SK-N-SH treated with all-trans-retinoic acid at 6 μM for 48 hours (cell line): ENCODE measurements at regions not wholly inside any gene's neighbourhood (a gene's known extent, or its start where the extent isn't known, plus 50 kb on each side); places are given as distances from the start of the nearest gene placed in this dataset.
"Not testable (repeated sequence)": the region's sequence is repeated elsewhere in the genome, so short reads cannot be mapped to it uniquely, and the experiment has no call there.

Source experiments
- ATAC-seq: fragments of 200-7000 bp; cut with Tn5 transposase; 3 replicates; pipeline ENCODE4 v1.9.1; 2020; ENCODE audit warnings: mild to moderate bottlenecking, moderate library complexity
- ARNTL ChIP-seq: fragments of 450-650 bp; formaldehyde crosslinking; IDR thresholded peaks from 2 replicates; pipeline ENCODE4 v1.5.0; 2020; ENCODE audit warnings: low read depth, mild to moderate bottlenecking, moderate library complexity, borderline replicate concordance
- BACH2 ChIP-seq: fragments of 250-450 bp; sonication (Bioruptor Pico); IDR thresholded peaks from 2 replicates; pipeline ENCODE4 v1.9.0; 2021; ENCODE audit warnings: mild to moderate bottlenecking, borderline replicate concordance
- CREB5 ChIP-seq: fragments of 250-450 bp; sonication (Bioruptor Pico); IDR thresholded peaks from 2 replicates; pipeline ENCODE4 v1.5.1; 2020; ENCODE audit warnings: low read depth, mild to moderate bottlenecking, moderate library complexity
- CSDC2 ChIP-seq: fragments of 250-450 bp; sonication (Bioruptor Pico); IDR thresholded peaks from 2 replicates; pipeline ENCODE4 v1.5.0; 2020; ENCODE audit warnings: mild to moderate bottlenecking, moderate library complexity
- CSRNP3 ChIP-seq: fragments of 250-450 bp; sonication (Bioruptor Pico); IDR thresholded peaks from 2 replicates; pipeline ENCODE4 v1.5.1; 2021; ENCODE audit warnings: mild to moderate bottlenecking, moderate library complexity
- ESRRG ChIP-seq: fragments of 250-450 bp; sonication (Bioruptor Pico); IDR thresholded peaks from 2 replicates; pipeline ENCODE4 v1.6.1; 2021; ENCODE audit warnings: mild to moderate bottlenecking
- GLIS3 ChIP-seq: fragments of 250-450 bp; sonication (Bioruptor Pico); IDR thresholded peaks from 2 replicates; pipeline ENCODE4 v1.5.0; 2020; ENCODE audit warnings: mild to moderate bottlenecking, moderate library complexity
- ISL1 ChIP-seq: fragments of 250-450 bp; sonication (Bioruptor Pico); IDR thresholded peaks from 2 replicates; pipeline ENCODE4 v2.1.2; 2022; ENCODE audit warnings: mild to moderate bottlenecking, moderate library complexity
- OSR1 ChIP-seq: fragments of 250-450 bp; sonication (Bioruptor Pico); IDR thresholded peaks from 2 replicates; pipeline ENCODE4 v1.8.0; 2022; ENCODE audit warnings: moderate library complexity, mild to moderate bottlenecking, inconsistent platforms
- PATZ1 ChIP-seq: fragments of 250-450 bp; sonication (Bioruptor Pico); IDR thresholded peaks from 2 replicates; pipeline ENCODE4 v1.8.0; 2020; ENCODE audit warnings: mild to moderate bottlenecking, moderate library complexity, borderline replicate concordance
- PPARA ChIP-seq: fragments of 250-450 bp; sonication (Bioruptor Pico); IDR thresholded peaks from 2 replicates; pipeline ENCODE4 v1.5.0; 2020; ENCODE audit warnings: mild to moderate bottlenecking, borderline replicate concordance
- RARB ChIP-seq: fragments of 250-450 bp; sonication (Bioruptor Pico); IDR thresholded peaks from 2 replicates; pipeline ENCODE4 v1.8.0; 2021; ENCODE audit warnings: mild to moderate bottlenecking, moderate library complexity
- SNAI2 ChIP-seq: fragments of 250-450 bp; sonication (Bioruptor Pico); IDR thresholded peaks from 2 replicates; pipeline ENCODE4 v1.5.0; 2020; ENCODE audit warnings: mild to moderate bottlenecking, moderate library complexity
- TCF4 ChIP-seq: fragments of 250-450 bp; sonication (Bioruptor Pico); IDR thresholded peaks from 2 replicates; pipeline ENCODE4 v1.8.0; 2021; ENCODE audit warnings: mild to moderate bottlenecking, moderate library complexity, borderline replicate concordance
- TOX ChIP-seq: fragments of 250-450 bp; sonication (Bioruptor Pico); IDR thresholded peaks from 2 replicates; pipeline ENCODE4 v1.8.0; 2021; ENCODE audit warnings: mild to moderate bottlenecking, moderate library complexity, borderline replicate concordance
- TSHZ2 ChIP-seq: fragments of 250-450 bp; sonication (Bioruptor Pico); IDR thresholded peaks from 2 replicates; pipeline ENCODE4 v1.5.0; 2020; ENCODE audit warnings: mild to moderate bottlenecking, moderate library complexity
- ZC3H10 ChIP-seq: fragments of 250-450 bp; sonication (Bioruptor Pico); IDR thresholded peaks from 2 replicates; pipeline ENCODE4 v1.5.1; 2021; ENCODE audit warnings: mild to moderate bottlenecking, moderate library complexity
- ZFP3 ChIP-seq: fragments of 250-450 bp; sonication (Bioruptor Pico); IDR thresholded peaks from 2 replicates; pipeline ENCODE4 v1.5.0; 2020; ENCODE audit warnings: mild to moderate bottlenecking, moderate library complexity
- ZFP30 ChIP-seq: fragments of 450-650 bp; formaldehyde crosslinking; IDR thresholded peaks from 2 replicates; pipeline ENCODE4 v1.5.0; 2022; ENCODE audit warnings: mild to moderate bottlenecking, moderate library complexity
- ZNF565 ChIP-seq: fragments of 450-650 bp; formaldehyde crosslinking; conservative IDR thresholded peaks from 2 replicates; pipeline ENCODE4 v1.5.0; 2020; ENCODE audit warnings: low read depth, mild to moderate bottlenecking, moderate library complexity
- ZNF70 ChIP-seq: fragments of 450-650 bp; formaldehyde crosslinking; IDR thresholded peaks from 2 replicates; pipeline ENCODE4 v1.5.0; 2020; ENCODE audit warnings: mild to moderate bottlenecking, moderate library complexity
- ZNF8 ChIP-seq: fragments of 450-650 bp; formaldehyde crosslinking; IDR thresholded peaks from 2 replicates; pipeline ENCODE4 v1.5.0; 2020; ENCODE audit warnings: mild to moderate bottlenecking, moderate library complexity

- TF ChIP-seq TSHZ2 = no peak
- no peak for TF ChIP-seq ESRRG (CRISPR knock-in tag)
- TF ChIP-seq CSRNP3 (CRISPR knock-in tag) = no peak
- TF ChIP-seq ZFP3 = no peak
- TF ChIP-seq TOX = no peak
- TF ChIP-seq GLIS3 (CRISPR knock-in tag) = no peak
- TF ChIP-seq PPARA (CRISPR knock-in tag) = no peak
- TF ChIP-seq ZNF565 (CRISPR knock-in tag) = no peak
- no peak for TF ChIP-seq ZFP30 (CRISPR knock-in tag)
- no peak for TF ChIP-seq ISL1
- TF ChIP-seq, all 23 proteins: peak for 0
Observed at GRCh38 chr4:170887396-170887795, 797.6 kb upstream of the AADAT start (continued).

GRCh38 chr4:170884969-170885570 is 795.3 kb upstream of the AADAT start:
- TF ChIP-seq GLIS3 (CRISPR knock-in tag) (no peak), ZNF565 (CRISPR knock-in tag) (no peak), ZC3H10 (CRISPR knock-in tag) (no peak), CSDC2 (CRISPR knock-in tag) (no peak), RARB (CRISPR knock-in tag) (no peak), ZFP3 (no peak), TOX (no peak), PATZ1 (no peak), ZNF8 (CRISPR knock-in tag) (no peak), ARNTL (CRISPR knock-in tag) (no peak), ZFP30 (CRISPR knock-in tag) (no peak), TSHZ2 (no peak), SNAI2 (CRISPR knock-in tag) (no peak), ESRRG (CRISPR knock-in tag) (no peak), CREB5 (CRISPR knock-in tag) (no peak), TCF4 (CRISPR knock-in tag) (no peak), BACH2 (CRISPR knock-in tag) (no peak), ZNF70 (no peak), OSR1 (CRISPR knock-in tag) (no peak), ISL1 (no peak)
- ATAC-seq = no peak

- not testable (repeated sequence) for ATAC-seq
Observed at GRCh38 chr4:170881646-170882045, 791.9 kb upstream of the AADAT start.
